Myocyte (in vitro differentiated cells): ENCODE measurements at regions not wholly inside any gene's neighbourhood (a gene's known extent, or its start where the extent isn't known, plus 50 kb on each side); places are given as distances from the start of the nearest gene placed in this dataset.
"Not testable (repeated sequence)": the region's sequence is repeated elsewhere in the genome, so short reads cannot be mapped to it uniquely, and the experiment has no call there.

Experiments
- DNase-seq: peaks from one replicate; pipeline ENCODE4 v3.0.0-alpha.2; 2012; ENCODE audit warnings: low read depth

GRCh38 chr4:114034189-114034588 lies 54.7 kb upstream of the ARSJ start:
- no peak for DNase-seq

- DNase-seq: no peak
These were observed 57.0 kb upstream of the ARSJ start for GRCh38 chr4:114036426-114036825.

- DNase-seq: no peak
These were observed 57.4 kb upstream of the ARSJ start for GRCh38 chr4:114036864-114037263.

- DNase-seq: no peak
These were observed 58.5 kb upstream of the ARSJ start for GRCh38 chr4:114037988-114038387.

GRCh38 chr4:114038762-114039387 lies 59.4 kb upstream of the ARSJ start:
- no peak for DNase-seq

GRCh38 chr4:114040319-114041116 lies 61.1 kb upstream of the ARSJ start:
- peak; percentile 40 for DNase-seq

- DNase-seq: no peak
These were observed 61.6 kb upstream of the ARSJ start for GRCh38 chr4:114041117-114041475.

- peak; percentile 68 for DNase-seq
These were observed 63.7 kb upstream of the ARSJ start for GRCh38 chr4:114043116-114043515.

- DNase-seq: not testable (repeated sequence)
These were observed 64.9 kb upstream of the ARSJ start for GRCh38 chr4:114044351-114044750.

GRCh38 chr4:114046331-114046730 lies 66.9 kb upstream of the ARSJ start:
- no peak for DNase-seq

- not testable (repeated sequence) for DNase-seq
These were observed 68.7 kb upstream of the ARSJ start for GRCh38 chr4:114048154-114048553.

GRCh38 chr4:114052227-114052626 lies 72.8 kb upstream of the ARSJ start:
- no peak for DNase-seq

- DNase-seq: no peak
These were observed 77.2 kb upstream of the ARSJ start for GRCh38 chr4:114056599-114056998.

- no peak for DNase-seq
These were observed 78.3 kb upstream of the ARSJ start for GRCh38 chr4:114057746-114058145.

GRCh38 chr4:114062499-114062898 lies 83.1 kb upstream of the ARSJ start:
- no peak for DNase-seq

GRCh38 chr4:114072781-114073180 lies 93.3 kb upstream of the ARSJ start:
- DNase-seq: no peak

GRCh38 chr4:114076899-114077570 lies 97.6 kb upstream of the ARSJ start:
- DNase-seq: no peak

GRCh38 chr4:114077610-114078009 lies 98.2 kb upstream of the ARSJ start:
- DNase-seq: peak; percentile 55

GRCh38 chr4:114078636-114079035 lies 99.2 kb upstream of the ARSJ start:
- DNase-seq: no peak

- no peak for DNase-seq
These were observed 102.3 kb upstream of the ARSJ start for GRCh38 chr4:114081783-114082182.

GRCh38 chr4:114082348-114082747 lies 102.9 kb upstream of the ARSJ start:
- no peak for DNase-seq

GRCh38 chr4:114085611-114086345 lies 106.3 kb upstream of the ARSJ start:
- DNase-seq: no peak
